ENCODE measurements at regions not wholly inside any gene's neighbourhood (a gene's known extent, or its start where the extent isn't known, plus 50 kb on each side); places are given as distances from the start of the nearest gene placed in this dataset.

GRCh38 chr10:10774416-10774815 lies 243.3 kb upstream of the CELF2 start:
- H2AFZ ChIP-seq (ENCODE audit: low read depth, low read length) = no peak overlapping the region
- intact Hi-C loops (cut with micrococcal nuclease) (no loop called here), dilution Hi-C loops (cut with MboI; ENCODE audit: extremely low pct_ligation_motif_present, low sequenced_read_pairs) (no loop called here)
- no peaks in the 10 kb centered on the region for H3K36me3 ChIP-seq (ENCODE audit: control insufficient read depth in 2 of 2, extremely low read depth in 1 of 2, insufficient read depth in 2 of 2, low read length in 2 of 2)
- no peaks in the 10 kb centered on the region for H4K20me1 ChIP-seq (replicated peaks; ENCODE audit: control insufficient read depth, extremely low read depth, insufficient read depth, low read length)
- no peak for FAIRE-seq
- H3K9me1 ChIP-seq (replicated peaks; ENCODE audit: control insufficient read depth, extremely low read depth, insufficient read depth, low read length) = no peaks in the 10 kb centered on the region
- H3K9me3 ChIP-seq (replicated peaks; ENCODE audit: control insufficient read depth, insufficient read depth, low read length) = no peaks in the 10 kb centered on the region
- H3K27me3 ChIP-seq (ENCODE audit: control insufficient read depth in 2 of 2, insufficient read depth in 2 of 2, low read length in 2 of 2) = no peaks in the 10 kb centered on the region
- H3K4me1 ChIP-seq (ENCODE audit: control insufficient read depth, extremely low read depth, insufficient read depth, low read length) = no peaks in the 10 kb centered on the region
- DNase-seq (ENCODE audit: low read depth, low spot score) = no peak
- CTCF ChIA-PET = interaction anchor here (0.9 kb wide), 1 partner anchor 13 kb away, joined by 3 read pairs; no protein-coding TSS in a partner anchor
- H3K27ac ChIP-seq (ENCODE audit: insufficient read depth, low read depth, low read length) = no peak overlapping the region
- no peak overlapping the region for H3K4me3 ChIP-seq (replicated peaks in 1 of 3; ENCODE audit: insufficient read depth in 1 of 3, low read depth in 1 of 3, low read length in 3 of 3)
- H3K4me2 ChIP-seq (ENCODE audit: insufficient read depth, low read length) = no peak overlapping the region
- no peak for TF ChIP-seq JUN (IDR thresholded peaks at IDR 0.05; ENCODE audit: borderline replicate concordance, insufficient read depth, insufficient read length, low read depth)
- TF ChIP-seq FOS (IDR thresholded peaks at IDR 0.05; ENCODE audit: borderline replicate concordance, insufficient read depth, low read length) = no peak
- no peak for TF ChIP-seq EZH2 (IDR thresholded peaks at IDR 0.05; ENCODE audit: borderline replicate concordance, low read depth, low read length, severe bottlenecking)
- no peak for TF ChIP-seq POLR2A (IDR thresholded peaks at IDR 0.05; ENCODE audit: low read depth, low read length)
- TF ChIP-seq MYC (IDR thresholded peaks at IDR 0.05; ENCODE audit: low read depth, low read length) = no peak
- TF ChIP-seq MAX (IDR thresholded peaks at IDR 0.05; ENCODE audit: insufficient read depth, insufficient read length) = no peak
- no peak for TF ChIP-seq GATA2 (IDR thresholded peaks at IDR 0.05; ENCODE audit: insufficient read depth, insufficient read length, low read depth, low read length)
- no peak for TF ChIP-seq POLR2AphosphoS5 (IDR thresholded peaks at IDR 0.05; ENCODE audit: insufficient read depth, low read depth, low read length)
- TF ChIP-seq CTCF (IDR thresholded peaks at IDR 0.05; ENCODE audit: extremely low read depth in 1 of 2, insufficient read depth in 1 of 2, low read depth in 1 of 2, low read length in 2 of 2) = no peak
- no peaks in the 10 kb centered on the region for H3K79me2 ChIP-seq (ENCODE audit: control insufficient read depth, insufficient read depth, low read length)
- no TSS peak for BruUV-seq (replicated peaks)
- POLR2A ChIA-PET = no interaction called here
- no peak overlapping the region for H3K9ac ChIP-seq (replicated peaks; ENCODE audit: extremely low read depth, insufficient read depth, low read length)

Measured in endothelial cell of umbilical vein (primary cell).